NCI-H2196 treated with DMSO at 0.1 percent for 48 hours (cell line): ENCODE measurements at regions not wholly inside any gene's neighbourhood (a gene's known extent, or its start where the extent isn't known, plus 50 kb on each side); places are given as distances from the start of the nearest gene placed in this dataset.

ENCODE experiments used
- DNase-seq: peaks from one replicate; lab custom pipeline; 2025; ENCODE audit not compliant: unreplicated experiment; lab: John Stamatoyannopoulos, UW

- DNase-seq: peak; percentile 30
These were observed 59.7 kb upstream of the TRPC7 start for GRCh38 chr5:136424835-136425584.

DNA sequence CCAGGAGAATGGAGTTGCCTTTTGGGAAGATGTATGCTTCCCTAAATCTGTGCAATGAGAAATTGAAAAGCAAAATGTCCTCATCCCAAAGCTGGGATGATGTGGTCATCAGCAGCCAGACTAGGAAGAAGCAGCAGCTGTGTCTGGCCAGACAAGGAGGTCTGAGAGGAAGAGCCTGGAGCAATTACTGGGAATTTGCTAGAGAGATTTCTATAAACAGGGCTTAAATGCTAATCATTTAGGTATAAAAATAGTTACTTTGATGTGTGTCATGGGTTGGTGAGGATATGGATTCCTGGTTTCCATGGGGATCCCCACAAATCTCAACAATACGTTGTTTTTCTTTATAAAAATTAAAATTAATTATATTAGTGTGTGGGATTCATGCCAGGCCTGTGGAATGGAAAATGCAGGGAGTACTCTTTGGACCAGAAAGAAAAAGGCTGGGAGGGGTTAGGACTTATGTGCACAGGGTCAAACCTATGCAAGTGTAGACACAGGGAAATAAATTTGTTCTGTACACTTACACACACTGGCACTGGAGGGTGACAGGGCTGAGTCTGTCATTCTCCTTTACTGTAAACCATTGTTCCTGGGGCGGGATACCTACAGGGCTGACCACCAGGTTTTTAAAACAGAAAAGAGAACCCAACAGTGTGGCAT, 58.7 kb upstream of the TRPC7 start:
- DNase-seq: no peak

- no peak for DNase-seq
These were observed 55.0 kb upstream of the TRPC7 start for GRCh38 chr5:136420168-136420898.

DNA sequence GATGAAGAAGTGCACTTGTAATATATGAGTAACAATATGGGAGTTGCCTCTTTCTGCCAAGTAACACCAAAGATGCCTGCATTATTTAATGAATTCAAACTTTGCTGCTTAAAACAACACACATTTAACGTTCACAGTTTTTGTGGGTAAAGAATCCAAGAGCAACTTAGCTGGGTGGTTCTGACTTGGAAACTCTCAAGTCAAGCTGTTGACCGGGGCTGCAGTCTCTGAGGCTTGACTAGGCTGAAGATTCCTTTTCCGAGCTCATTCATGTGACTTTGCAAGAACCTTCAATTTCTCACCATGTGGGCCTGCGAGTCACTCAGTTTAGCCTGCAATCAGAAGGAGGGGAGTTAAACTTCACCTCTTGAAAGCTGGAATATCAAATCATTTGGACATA, 53.0 kb upstream of the TRPC7 start:
- DNase-seq: no peak
